ENCODE measurements at regions not wholly inside any gene's neighbourhood (a gene's known extent, or its start where the extent isn't known, plus 50 kb on each side); places are given as distances from the start of the nearest gene placed in this dataset.

DNA sequence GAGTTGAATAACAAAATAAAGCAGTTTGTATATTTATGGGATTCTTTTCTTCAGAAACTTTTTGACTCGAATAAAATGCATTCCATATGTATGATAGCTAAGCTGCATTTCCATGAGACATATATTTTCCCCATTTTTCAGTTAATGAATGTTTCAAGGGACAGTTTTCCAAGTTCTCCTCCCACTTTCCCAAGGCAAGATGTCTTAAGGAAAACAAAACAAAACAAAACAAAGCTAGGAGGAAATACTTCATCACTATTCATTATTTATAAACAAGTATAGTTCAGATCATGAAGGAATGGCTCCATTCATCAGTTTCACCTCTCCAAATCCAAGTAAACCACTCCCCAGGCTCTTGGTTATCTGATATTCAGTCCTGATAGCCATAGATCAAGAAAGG is 261.0 kb downstream of the WDR11 start:
- DNase-seq, result no peak
- in situ Hi-C loops (cut with HindIII; ENCODE audit: low pct_ligation_motif_present, low pct_unique_long_range_greater_than_20kb, low sequenced_read_pairs), result no loop called here

DNA sequence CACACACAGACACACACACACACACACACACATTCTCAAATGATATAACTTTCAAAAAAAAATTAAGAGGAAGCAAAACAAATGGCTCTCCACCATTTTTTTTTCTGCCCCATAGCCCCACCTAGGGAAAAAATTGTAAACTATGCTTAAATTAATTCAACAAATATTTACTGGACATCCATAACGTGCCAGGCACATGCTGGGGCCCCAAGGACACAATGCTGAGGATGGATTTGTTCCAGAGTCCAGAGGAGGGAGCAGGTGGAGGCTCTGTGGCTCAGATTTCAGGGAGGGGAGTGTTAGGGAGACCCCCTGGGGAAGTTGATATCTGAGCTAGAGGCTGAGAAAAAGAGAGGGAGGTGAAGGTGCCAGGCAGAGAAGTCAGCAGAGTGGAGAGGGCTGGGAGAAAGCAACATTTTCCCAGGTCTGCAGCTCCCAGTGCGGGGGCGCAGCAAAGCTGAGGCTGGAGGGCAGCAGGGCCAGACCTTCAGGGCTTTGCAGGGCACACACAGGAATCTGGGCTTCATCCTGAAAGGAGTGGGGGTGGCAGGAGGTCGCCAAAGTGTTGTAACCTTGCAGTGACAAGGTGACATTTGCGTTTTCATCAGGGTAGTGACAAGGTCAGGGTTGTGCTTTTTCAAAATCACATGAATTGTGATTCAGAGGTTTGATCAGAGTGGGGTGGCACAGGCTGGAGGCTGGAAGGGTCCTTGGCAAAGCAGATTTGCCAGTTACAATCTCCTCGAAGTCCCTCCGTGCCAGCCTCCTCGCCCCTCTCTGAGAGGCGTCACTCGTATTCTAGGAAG is 261.6 kb downstream of the WDR11 start:
- in situ Hi-C loops (cut with HindIII; ENCODE audit: low pct_ligation_motif_present, low pct_unique_long_range_greater_than_20kb, low sequenced_read_pairs), result no loop called here
- DNase-seq, result no peak

DNA sequence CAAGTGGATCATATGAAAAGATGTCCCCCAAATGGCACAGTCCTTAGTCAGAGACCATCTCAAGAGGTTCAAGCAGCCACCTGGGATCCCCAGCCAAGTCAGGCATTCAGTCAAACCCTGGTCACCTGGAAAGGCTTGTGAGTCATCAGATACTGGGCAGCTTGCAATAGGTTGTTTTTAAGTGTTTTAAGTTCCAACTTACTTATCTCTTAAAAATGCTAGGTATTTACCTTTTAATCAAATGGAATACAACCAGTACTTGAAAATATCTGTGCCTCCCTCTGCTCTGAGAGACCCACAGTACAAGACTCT is 262.2 kb downstream of the WDR11 start:
- in situ Hi-C loops (cut with HindIII; ENCODE audit: low pct_ligation_motif_present, low pct_unique_long_range_greater_than_20kb, low sequenced_read_pairs), result no loop called here
- DNase-seq, result no peak

GRCh38 chr10:121113911-121114310 is 262.7 kb downstream of the WDR11 start:
- in situ Hi-C loops (cut with HindIII; ENCODE audit: low pct_ligation_motif_present, low pct_unique_long_range_greater_than_20kb, low sequenced_read_pairs), result no loop called here
- DNase-seq, result no peak

GRCh38 chr10:121115154-121115553 is 264.0 kb downstream of the WDR11 start:
- in situ Hi-C loops (cut with HindIII; ENCODE audit: low pct_ligation_motif_present, low pct_unique_long_range_greater_than_20kb, low sequenced_read_pairs), result no loop called here

DNA sequence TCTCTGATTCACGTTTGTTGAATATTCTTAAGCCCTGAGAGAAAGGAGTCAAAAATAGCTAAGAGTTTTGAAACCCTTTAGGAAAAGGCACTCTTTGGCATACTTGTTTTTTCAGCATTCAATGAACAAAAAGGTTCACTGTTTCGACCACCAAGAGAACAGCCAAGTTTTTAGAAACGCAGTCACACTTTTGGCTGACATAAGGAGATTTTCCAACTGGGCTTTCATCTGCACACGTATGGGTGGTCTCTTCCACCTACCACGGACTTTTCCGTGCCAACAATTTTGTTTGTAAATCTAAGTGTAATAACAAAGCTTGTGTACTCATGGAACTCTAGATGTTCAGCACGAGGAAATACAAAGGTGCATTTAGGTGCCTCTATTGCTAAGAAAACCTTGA is 270.3 kb downstream of the WDR11 start:
- in situ Hi-C loops (cut with HindIII; ENCODE audit: low pct_ligation_motif_present, low pct_unique_long_range_greater_than_20kb, low sequenced_read_pairs), result no loop called here
- no peak for DNase-seq

More at GRCh38 chr10:121115154-121115553, 264.0 kb downstream of the WDR11 start:
- DNase-seq, result no peak

DNA sequence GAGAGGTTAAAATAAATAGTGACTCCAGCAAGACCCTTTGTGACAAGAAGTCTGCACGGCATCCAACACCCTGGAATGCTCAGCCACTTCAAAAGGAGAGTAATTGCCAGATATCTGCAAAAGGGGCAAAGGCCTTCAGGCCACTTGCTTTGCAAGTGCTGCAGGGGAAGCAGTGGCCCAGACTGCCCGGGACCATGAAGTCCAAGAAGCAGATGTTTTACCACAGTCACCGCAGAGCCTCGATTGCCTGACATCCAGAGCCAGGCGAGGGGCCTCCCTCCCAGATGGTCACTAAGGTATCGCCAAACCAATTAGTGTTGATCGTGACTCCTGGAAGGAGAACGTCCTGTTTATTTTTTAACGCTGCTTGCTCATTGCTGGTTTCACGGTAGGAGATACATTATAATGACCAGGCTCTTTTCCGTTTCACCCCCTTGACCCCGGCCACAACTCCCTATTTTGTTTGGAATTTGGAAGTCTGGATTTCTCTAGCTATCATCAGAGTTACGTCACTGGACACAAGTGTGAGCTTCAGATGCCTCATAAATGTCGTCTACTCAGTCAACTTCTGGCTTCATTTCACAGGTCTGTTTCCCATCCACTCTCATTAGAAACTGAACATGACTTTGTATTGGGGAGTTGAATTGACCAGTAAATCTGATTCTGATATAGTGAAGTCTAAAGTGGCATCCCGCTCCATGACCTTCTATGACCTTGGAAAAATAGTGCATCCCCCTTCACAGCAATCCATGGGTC is 276.2 kb downstream of the WDR11 start:
- in situ Hi-C loops (cut with HindIII; ENCODE audit: low pct_ligation_motif_present, low pct_unique_long_range_greater_than_20kb, low sequenced_read_pairs), result no loop called here
- no peak for DNase-seq

- DNase-seq, result no peak
- in situ Hi-C loops (cut with HindIII; ENCODE audit: low pct_ligation_motif_present, low pct_unique_long_range_greater_than_20kb, low sequenced_read_pairs), result no loop called here
These were observed 277.0 kb downstream of the WDR11 start for GRCh38 chr10:121128164-121128563.

- in situ Hi-C loops (cut with HindIII; ENCODE audit: low pct_ligation_motif_present, low pct_unique_long_range_greater_than_20kb, low sequenced_read_pairs), result no loop called here
These were observed 278.1 kb downstream of the WDR11 start for GRCh38 chr10:121129266-121129665.

DNA sequence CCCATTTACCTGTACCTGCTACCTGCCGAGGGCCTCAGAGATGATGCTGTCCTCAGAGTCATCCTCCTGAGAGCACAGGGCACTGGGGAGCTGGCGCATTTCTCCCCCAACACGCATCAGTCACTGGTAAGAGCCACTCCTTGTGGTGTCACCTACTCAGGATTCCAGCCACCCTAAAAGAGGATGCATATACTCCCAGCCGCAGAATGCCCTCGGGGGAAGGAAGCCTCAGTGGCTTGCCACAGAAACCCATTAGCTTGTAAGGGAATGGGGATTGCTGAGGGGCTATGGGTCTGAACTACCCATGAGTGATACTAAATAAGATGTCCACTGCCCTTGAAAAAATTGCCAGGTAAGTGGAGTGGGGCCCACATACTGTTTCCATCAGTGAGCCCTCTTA is 279.2 kb downstream of the WDR11 start:
- DNase-seq, result no peak
- in situ Hi-C loops (cut with HindIII; ENCODE audit: low pct_ligation_motif_present, low pct_unique_long_range_greater_than_20kb, low sequenced_read_pairs), result no loop called here

More at GRCh38 chr10:121129266-121129665, 278.1 kb downstream of the WDR11 start:
- no peak for DNase-seq

DNA sequence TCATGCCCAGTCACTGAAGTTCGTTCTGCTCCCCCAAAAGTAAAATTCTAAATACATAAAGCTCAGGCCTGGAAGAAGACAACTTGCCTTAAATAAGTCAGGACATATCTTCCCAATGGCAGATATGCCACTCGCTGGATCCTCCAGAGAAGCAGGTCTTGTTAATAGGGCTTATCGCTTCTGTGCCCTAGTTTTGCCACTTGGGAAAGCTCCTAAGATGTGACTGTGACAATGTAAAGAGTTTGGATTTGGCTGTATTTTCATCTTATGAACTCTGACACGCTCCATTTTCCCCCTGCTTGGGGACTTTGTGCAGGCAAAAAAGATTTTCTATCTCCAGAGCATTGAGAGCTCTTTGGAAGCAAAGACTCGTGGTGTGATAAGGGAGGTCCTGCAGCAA is 279.9 kb downstream of the WDR11 start:
- DNase-seq, result no peak
- in situ Hi-C loops (cut with HindIII; ENCODE audit: low pct_ligation_motif_present, low pct_unique_long_range_greater_than_20kb, low sequenced_read_pairs), result no loop called here

DNA sequence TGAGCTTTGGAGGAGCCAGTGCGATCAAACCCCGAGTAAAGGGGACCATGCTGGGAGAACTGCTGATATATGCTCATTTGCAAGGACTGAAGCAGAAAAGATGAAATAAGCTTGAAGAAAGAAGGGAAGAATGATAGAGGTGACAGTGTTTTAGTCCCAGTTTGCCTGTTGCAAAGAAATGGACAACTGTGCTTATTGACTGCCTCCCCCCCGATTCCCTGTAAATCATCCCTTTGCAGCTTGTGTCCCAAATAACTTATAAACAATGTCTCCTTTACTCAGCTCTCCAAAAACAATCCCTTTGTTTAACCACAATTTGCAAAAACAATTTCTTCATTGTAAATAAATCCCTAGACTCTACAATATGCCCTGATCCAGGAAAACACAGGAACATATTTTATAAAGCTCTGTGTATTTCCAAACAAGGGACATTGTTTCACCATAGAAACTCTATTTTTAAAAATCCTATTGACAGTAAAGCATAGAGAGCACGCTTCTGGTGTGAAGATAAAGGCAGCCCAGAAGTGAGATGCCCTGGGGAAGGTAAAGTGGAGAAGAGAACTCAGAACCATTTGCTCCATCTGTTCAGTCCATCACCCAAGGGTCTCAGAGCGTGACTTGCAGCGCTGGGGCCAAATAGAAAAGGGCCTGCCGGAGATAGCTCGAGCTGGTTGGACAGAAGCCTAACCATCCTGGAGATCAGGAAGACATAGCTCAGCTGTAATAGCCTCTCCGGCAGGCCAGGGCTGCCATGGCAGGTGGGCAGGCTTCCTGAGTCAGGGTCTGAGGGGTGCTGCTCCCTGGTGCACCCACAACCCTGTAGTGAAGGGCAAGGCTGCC is 280.5 kb downstream of the WDR11 start:
- in situ Hi-C loops (cut with HindIII; ENCODE audit: low pct_ligation_motif_present, low pct_unique_long_range_greater_than_20kb, low sequenced_read_pairs), result no loop called here
- DNase-seq, result no peak

- in situ Hi-C loops (cut with HindIII; ENCODE audit: low pct_ligation_motif_present, low pct_unique_long_range_greater_than_20kb, low sequenced_read_pairs), result no loop called here
- no peak for DNase-seq
These were observed 281.1 kb downstream of the WDR11 start for GRCh38 chr10:121132273-121132672.

DNA sequence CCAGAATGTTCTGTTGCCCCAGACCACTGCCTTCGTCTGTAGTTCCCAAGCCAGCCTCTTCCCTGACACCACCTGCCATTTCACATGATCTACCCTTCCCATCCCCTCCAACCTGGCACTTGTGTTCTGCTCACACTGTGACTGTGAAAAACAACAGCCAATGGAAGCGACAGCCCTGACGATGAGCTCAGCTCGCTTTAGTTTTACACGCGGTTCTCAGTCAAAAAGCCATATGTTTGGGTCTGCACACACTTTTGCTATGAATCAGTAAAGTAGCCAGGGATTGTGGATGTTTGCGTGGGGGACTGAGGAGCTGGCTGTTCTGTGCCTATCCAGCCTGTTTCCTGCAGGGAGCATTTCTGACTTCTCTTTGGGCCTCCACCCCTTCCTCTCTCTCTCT is 282.7 kb downstream of the WDR11 start:
- DNase-seq, result no peak
- in situ Hi-C loops (cut with HindIII; ENCODE audit: low pct_ligation_motif_present, low pct_unique_long_range_greater_than_20kb, low sequenced_read_pairs), result no loop called here

- no peak for DNase-seq
- in situ Hi-C loops (cut with HindIII; ENCODE audit: low pct_ligation_motif_present, low pct_unique_long_range_greater_than_20kb, low sequenced_read_pairs), result no loop called here
These were observed 283.5 kb downstream of the WDR11 start for GRCh38 chr10:121134711-121135110.

- DNase-seq, result no peak
- in situ Hi-C loops (cut with HindIII; ENCODE audit: low pct_ligation_motif_present, low pct_unique_long_range_greater_than_20kb, low sequenced_read_pairs), result no loop called here
These were observed 284.4 kb downstream of the WDR11 start for GRCh38 chr10:121135512-121135911.

GRCh38 chr10:121137533-121137932 is 286.4 kb downstream of the WDR11 start:
- in situ Hi-C loops (cut with HindIII; ENCODE audit: low pct_ligation_motif_present, low pct_unique_long_range_greater_than_20kb, low sequenced_read_pairs), result no loop called here
- no peak for DNase-seq

DNA sequence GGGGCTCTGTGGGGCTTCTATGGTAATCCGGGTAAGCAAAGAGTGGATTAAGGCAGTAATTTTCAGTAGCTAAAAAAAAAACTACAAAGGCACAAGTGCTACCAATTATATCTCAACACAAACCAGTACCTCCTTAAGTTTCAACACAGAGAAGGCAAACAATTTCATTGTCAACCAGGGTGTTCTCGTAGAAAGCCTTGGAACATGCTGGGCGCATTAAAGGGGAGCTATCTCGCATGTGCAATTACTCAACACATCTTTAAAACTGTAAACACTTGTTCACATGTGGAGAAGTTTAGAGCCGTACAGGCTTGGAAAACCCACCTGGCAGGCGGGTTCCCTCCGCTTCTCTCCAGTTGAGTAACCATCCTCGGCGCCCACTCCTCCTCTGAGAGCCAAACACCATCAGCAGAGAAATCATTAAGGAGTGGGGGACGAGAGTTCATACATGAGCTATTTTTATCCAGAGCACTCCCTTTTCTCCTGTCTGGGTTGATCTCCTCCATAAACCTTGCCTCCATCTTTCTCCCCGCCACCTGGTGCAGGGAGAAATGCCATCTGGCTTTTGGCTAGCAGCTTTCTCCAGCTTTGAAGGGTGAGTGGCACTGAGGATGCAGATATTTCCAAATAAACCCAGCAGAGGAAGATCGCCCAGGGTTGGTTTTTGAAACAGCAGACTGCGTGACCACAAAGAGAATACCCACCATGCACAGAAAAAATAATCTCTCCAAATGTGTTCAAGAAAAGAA is 287.1 kb downstream of the WDR11 start:
- DNase-seq, result no peak
- in situ Hi-C loops (cut with HindIII; ENCODE audit: low pct_ligation_motif_present, low pct_unique_long_range_greater_than_20kb, low sequenced_read_pairs), result no loop called here

DNA sequence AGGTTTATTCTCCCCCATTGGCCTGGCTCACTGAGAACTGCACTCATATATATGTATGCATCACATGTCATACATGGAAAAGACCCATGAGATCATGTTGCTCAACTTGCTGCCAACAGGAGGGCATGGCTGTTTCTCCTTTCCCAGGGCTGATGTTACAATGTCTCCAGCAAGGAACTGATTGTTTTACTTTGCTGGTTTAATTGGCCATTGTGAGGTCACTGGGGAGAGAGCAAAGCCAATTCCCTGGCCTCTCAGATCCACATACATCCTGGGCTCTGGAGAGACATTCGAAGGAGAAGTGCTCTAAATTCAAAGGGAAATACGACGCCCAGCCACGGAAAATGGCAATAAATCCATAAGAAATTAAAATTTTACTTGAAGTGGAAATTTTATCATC is 287.8 kb downstream of the WDR11 start:
- in situ Hi-C loops (cut with HindIII; ENCODE audit: low pct_ligation_motif_present, low pct_unique_long_range_greater_than_20kb, low sequenced_read_pairs), result no loop called here
- DNase-seq, result no peak
